OCI-LY3 (cell line): ENCODE measurements at regions not wholly inside any gene's neighbourhood (a gene's known extent, or its start where the extent isn't known, plus 50 kb on each side); places are given as distances from the start of the nearest gene placed in this dataset.

Experiments used
- H2AFZ ChIP-seq: fragments of 200-600, 300-600 bp; shearing (Covaris generic); 2 replicates; pipeline ENCODE4 v1.6.0; 2014; ENCODE audit warnings: antibody characterized with exemption, low read depth, low read length
- H3K27ac ChIP-seq: fragments of 200-600, 300-600 bp; sonication (generic); 2 replicates; pipeline ENCODE4 v1.5.1; 2014; ENCODE audit warnings: mild to moderate bottlenecking, low read length, moderate library complexity, mixed read lengths
- H3K27me3 ChIP-seq: fragments of 200-600, 300-600 bp; sonication (generic); 2 replicates; pipeline ENCODE4 v1.6.1; 2014; ENCODE audit warnings: low read depth, low read length, mixed read lengths
- H3K36me3 ChIP-seq: fragments of 200-600, 300-600 bp; sonication (generic); replicated peaks from 2 replicates; pipeline ENCODE3; 2014; ENCODE audit warnings: low read depth, low read length, mixed read lengths
- H3K4me1 ChIP-seq: fragments of 300-600, 200-600 bp; sonication (generic); 2 replicates; pipeline ENCODE4 v1.6.1; 2014; ENCODE audit warnings: low read length, mixed read lengths
- H3K4me2 ChIP-seq: fragments of 200-600, 300-600 bp; sonication (generic); 2 replicates; pipeline ENCODE4 v1.6.1; 2014; ENCODE audit warnings: low read length, mixed read lengths
- H3K4me3 ChIP-seq: fragments of 300-600, 200-600 bp; sonication (generic); 2 replicates; pipeline ENCODE4 v1.5.1; 2014; ENCODE audit warnings: antibody characterized with exemption, mild to moderate bottlenecking, low read length, moderate library complexity
- H3K79me2 ChIP-seq: fragments of 300-600, 200-600 bp; shearing (Covaris generic); 2 replicates; pipeline ENCODE4 v1.6.1; 2014; ENCODE audit warnings: mild to moderate bottlenecking, low read length, mixed read lengths
- H3K9ac ChIP-seq: fragments of 300-600, 200-600 bp; shearing (Covaris generic); 2 replicates; pipeline ENCODE4 v1.6.0; 2014; ENCODE audit warnings: mild to moderate bottlenecking, low read length, moderate library complexity
- H3K9me3 ChIP-seq: fragments of 200-600, 300-600 bp; shearing (Covaris generic); 2 replicates; pipeline ENCODE4 v1.6.1; 2014; ENCODE audit warnings: low read length, mixed read lengths; ENCODE audit not compliant: insufficient read depth
- H4K20me1 ChIP-seq: fragments of 200-600, 300-600 bp; sonication (generic); 2 replicates; pipeline ENCODE4 v1.6.1; 2016; ENCODE audit warnings: low read length, mixed read lengths; ENCODE audit not compliant: insufficient read depth
- CTCF ChIP-seq: fragments of 200-600, 300-600 bp; sonication (generic); IDR thresholded peaks from 2 replicates; pipeline ENCODE4 v1.5.1; 2014; ENCODE audit warnings: antibody characterized with exemption, low read length, low read depth
- EZH2phosphoT487 ChIP-seq: fragments of 200-600 bp; shearing (Covaris generic); IDR thresholded peaks from 2 replicates; pipeline ENCODE4 v1.6.1; 2018; ENCODE audit warnings: antibody characterized with exemption, mixed run types, low read depth

GRCh38 chr2:53087262-53087873, 680.2 kb upstream of the CHAC2 start:
- no peak overlapping the region for H3K4me2 ChIP-seq

GRCh38 chr2:53077413-53077812, 690.2 kb upstream of the CHAC2 start:
- Histone ChIP-seq H4K20me1 (no peaks in the 10 kb centered on the region), H3K4me1 (no peaks in the 10 kb centered on the region), H3K4me3 (no peak overlapping the region), H2AFZ (no peak overlapping the region), H3K9ac (no peak overlapping the region), H3K79me2 (no peaks in the 10 kb centered on the region), H3K4me2 (no peak overlapping the region), H3K36me3 (no peaks in the 10 kb centered on the region), H3K27me3 (no peaks in the 10 kb centered on the region), H3K27ac (no peak overlapping the region), H3K9me3 (0 out of 2 replicates have a peak, but pooled peaks cover 4% of the 10 kb centered on the region)
- TF ChIP-seq EZH2phosphoT487 (no peak), CTCF (no peak)

More at GRCh38 chr2:53087262-53087873, 680.2 kb upstream of the CHAC2 start:
- Histone ChIP-seq H2AFZ (no peak overlapping the region), H3K36me3 (no peaks in the 10 kb centered on the region), H3K27ac (no peak overlapping the region), H3K9ac (no peak overlapping the region), H4K20me1 (no peaks in the 10 kb centered on the region), H3K79me2 (no peaks in the 10 kb centered on the region), H3K27me3 (no peaks in the 10 kb centered on the region), H3K9me3 (no peaks in the 10 kb centered on the region), H3K4me1 (no peaks in the 10 kb centered on the region), H3K4me3 (no peak overlapping the region)
- TF ChIP-seq CTCF: no peak
- TF ChIP-seq EZH2phosphoT487: no peak

- Histone ChIP-seq H3K9ac (no peak overlapping the region), H2AFZ (no peak overlapping the region), H3K36me3 (no peaks in the 10 kb centered on the region), H3K4me2 (no peak overlapping the region), H3K9me3 (no peaks in the 10 kb centered on the region), H3K4me3 (no peak overlapping the region), H4K20me1 (no peaks in the 10 kb centered on the region), H3K27ac (no peak overlapping the region), H3K4me1 (no peaks in the 10 kb centered on the region), H3K79me2 (no peaks in the 10 kb centered on the region), H3K27me3 (no peaks in the 10 kb centered on the region)
- TF ChIP-seq CTCF: no peak
- no peak for TF ChIP-seq EZH2phosphoT487
Observed at GRCh38 chr2:53075760-53076159, 691.8 kb upstream of the CHAC2 start.

GRCh38 chr2:53067533-53067932, 700.1 kb upstream of the CHAC2 start:
- no peak overlapping the region for H3K9ac ChIP-seq
- no peak overlapping the region for H3K4me2 ChIP-seq
- no peak overlapping the region for H3K4me3 ChIP-seq
- H3K27me3 ChIP-seq: no peaks in the 10 kb centered on the region
- 0 out of 2 replicates have a peak overlapping the region, but pooled peaks have one; percentile 27 for H2AFZ ChIP-seq
- H3K79me2 ChIP-seq: no peaks in the 10 kb centered on the region
- no peaks in the 10 kb centered on the region for H3K9me3 ChIP-seq
- no peak for TF ChIP-seq EZH2phosphoT487
- no peak for TF ChIP-seq CTCF
- no peaks in the 10 kb centered on the region for H3K36me3 ChIP-seq
- H3K4me1 ChIP-seq: no peaks in the 10 kb centered on the region
- no peak overlapping the region for H3K27ac ChIP-seq
- no peaks in the 10 kb centered on the region for H4K20me1 ChIP-seq
